ENCODE measurements at regions not wholly inside any gene's neighbourhood (a gene's known extent, or its start where the extent isn't known, plus 50 kb on each side); places are given as distances from the start of the nearest gene placed in this dataset.

DNA sequence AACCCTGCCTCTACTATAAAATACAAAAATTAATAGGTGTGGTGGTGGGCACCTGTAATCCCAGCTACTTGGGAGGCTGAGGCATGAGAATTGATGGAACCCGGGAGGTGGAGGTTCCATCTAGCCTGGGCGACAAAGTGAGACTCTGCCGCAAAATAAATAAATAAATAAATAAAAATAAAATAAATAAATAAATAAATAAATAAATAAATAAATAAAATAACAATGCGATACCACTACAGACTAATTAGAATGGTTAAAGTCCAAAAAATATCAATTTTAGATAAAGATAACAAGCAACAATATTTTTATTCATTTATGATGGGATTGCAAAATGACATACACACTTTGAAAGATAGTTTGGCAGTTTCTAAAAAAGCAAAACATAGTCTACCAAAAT, 1131.5 kb downstream of the SI start:
- DNase-seq (ENCODE audit: low spot score), result no peak

- no peak for DNase-seq (ENCODE audit: low spot score)
Measured at GRCh38 chr3:163943664-163944063, 1134.6 kb downstream of the SI start.

- DNase-seq (ENCODE audit: low spot score), result no peak
Measured at GRCh38 chr3:163939926-163940325, 1138.4 kb downstream of the SI start.

- no peak for DNase-seq (ENCODE audit: low spot score)
Measured at GRCh38 chr3:163936543-163936942, 1141.8 kb downstream of the SI start.

GRCh38 chr3:163935411-163935810, 1142.9 kb downstream of the SI start:
- no peak for DNase-seq (ENCODE audit: low spot score)

GRCh38 chr3:163929069-163929652, 1149.1 kb downstream of the SI start:
- DNase-seq (ENCODE audit: low spot score), result no peak

DNA sequence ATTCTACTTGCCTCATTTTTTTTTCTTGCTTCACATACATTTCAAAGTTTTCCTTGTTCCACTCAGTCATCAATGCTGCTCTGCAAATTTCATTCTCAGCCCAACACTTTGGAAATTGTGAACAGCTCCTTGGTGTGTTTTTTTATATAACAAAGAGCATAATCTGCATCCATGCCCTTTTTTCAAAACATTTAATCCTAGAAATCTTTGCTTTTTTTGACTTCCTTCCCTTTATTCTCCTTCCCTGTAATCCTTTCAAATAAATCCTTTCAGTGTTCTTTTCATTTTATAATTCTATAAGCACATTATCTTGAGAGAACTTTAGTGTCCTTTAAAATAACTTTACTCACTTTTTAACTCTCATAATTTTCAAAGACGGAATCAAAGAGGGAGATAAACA, 1150.8 kb downstream of the SI start:
- DNase-seq (ENCODE audit: low spot score), result no peak

- DNase-seq (ENCODE audit: low spot score), result no peak
Measured at GRCh38 chr3:163924600-163924999, 1153.7 kb downstream of the SI start.

- DNase-seq (ENCODE audit: low spot score), result no peak
Measured at GRCh38 chr3:163919154-163919553, 1159.1 kb downstream of the SI start.

DNA sequence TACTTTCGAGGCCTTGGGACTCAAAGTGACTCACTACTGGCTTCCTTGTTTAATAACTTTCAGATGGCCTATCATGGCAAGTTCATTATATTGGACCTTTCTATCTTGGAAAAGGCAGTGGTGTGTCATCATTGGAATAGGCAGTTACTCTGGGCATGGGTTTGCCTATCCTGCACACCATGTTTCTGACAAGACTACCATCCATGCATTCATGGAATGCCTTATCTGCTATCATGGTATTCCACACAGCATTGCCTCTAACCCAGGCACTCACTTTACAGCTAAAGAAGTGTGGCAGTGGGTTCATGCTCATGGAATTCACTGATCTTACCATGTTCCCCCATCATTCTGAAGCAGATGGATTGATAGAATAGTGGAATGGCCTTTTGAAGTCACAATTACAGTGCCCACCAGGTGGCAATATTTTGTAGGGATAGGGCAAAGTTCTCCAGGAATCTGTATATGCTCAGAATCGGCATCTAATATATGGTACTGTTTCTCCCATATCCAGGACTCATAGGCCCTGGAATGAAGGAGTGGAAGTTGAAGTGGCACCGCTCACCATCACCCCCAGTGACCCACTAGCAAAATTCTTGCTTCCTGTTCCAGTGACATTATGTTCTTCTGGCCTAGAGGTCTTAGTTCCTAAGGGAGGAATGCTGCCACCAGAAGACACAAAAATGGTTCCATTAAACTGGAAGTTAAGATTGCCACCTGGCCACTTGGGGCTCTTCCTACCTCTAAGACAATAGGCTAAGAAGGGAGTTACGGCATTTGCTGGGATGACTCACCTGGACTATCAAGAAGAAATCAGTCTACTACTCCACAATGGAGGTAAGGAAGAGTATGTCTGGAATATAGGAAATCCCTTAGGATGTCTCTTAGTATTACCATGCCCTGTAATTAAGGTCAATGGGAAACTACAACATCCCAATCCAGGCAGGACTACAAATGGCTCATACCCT, 1161.4 kb downstream of the SI start:
- DNase-seq (ENCODE audit: low spot score), result no peak

DNA sequence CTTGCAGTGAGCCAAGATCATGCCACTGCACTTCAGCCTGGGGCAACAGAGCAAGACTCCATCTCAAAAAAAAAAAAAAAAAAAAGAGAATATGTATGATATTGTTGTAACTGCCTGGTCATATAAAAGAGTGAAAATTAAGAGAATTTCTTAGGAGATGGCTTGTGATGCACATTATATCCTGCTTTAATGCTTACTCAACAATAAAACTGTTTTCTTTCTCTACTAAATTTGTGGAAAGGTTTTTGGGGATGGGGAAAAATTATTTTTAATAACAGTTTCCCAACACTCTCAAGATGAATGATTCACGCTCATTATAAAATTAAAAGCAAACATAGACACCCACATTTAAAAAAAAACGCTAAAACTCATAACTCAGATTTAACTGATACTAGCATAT, 1163.0 kb downstream of the SI start:
- no peak for DNase-seq (ENCODE audit: low spot score)

GRCh38 chr3:163914567-163914966, 1163.7 kb downstream of the SI start:
- DNase-seq (ENCODE audit: low spot score), result no peak

DNA sequence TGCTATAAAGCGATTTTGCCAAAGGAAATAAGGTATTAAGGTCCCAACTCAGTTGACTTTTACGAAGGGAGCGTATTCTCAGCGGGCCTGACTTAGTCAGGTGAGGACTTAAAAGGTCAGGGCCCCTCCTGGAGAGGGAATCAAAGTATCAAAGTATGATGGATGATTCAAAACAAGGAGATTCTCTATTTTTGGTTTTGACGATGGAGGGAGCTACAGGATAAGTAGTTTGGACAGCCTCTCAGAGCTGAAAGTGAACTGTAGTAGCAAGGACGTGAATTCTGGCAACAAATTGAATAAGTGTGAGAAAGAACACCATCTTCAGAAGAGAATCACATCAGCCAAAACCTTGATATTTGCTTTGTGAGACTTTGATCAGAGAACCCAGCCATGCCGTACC, 1186.5 kb downstream of the SI start:
- no peak for DNase-seq (ENCODE audit: low spot score)

DNA sequence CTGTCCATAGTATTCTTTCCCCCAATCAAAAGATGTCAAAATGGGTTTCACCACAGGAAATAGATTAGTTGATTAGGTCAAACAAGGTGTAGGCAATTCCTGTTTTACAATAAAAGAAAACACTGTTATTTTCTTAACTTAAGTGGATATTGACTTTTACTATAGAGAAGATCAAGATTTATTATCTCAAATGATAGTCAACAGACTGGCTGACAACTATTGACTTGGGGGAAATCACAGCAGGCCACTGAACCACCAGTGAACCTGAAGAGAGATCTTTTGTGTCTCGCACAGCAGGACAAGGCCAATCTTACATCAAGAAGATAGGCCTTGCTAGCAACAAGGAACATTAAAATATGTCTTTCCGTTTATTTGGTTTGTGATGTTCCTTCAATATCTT, 1187.6 kb downstream of the SI start:
- DNase-seq (ENCODE audit: low spot score), result no peak

GRCh38 chr3:163879172-163879571, 1199.1 kb downstream of the SI start:
- no peak for DNase-seq (ENCODE audit: low spot score)

DNA sequence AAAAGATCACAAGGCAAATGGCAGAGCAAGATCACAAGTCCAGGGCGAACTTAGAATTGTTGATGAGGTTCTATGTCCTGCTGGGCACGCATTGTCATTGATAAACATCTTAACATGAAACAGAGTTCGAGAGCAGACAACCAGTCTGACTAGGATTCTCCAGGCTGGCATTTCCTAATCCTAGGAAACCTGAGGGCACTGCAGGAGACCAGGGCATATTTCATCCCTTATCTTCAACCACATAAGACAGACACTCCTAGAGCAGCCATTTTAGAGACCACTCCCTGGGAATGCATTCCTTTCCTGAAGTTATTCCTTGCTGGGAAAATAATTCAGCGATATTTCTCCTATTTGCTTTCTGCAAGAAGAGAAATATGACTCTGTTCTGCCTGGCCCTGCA, 1199.9 kb downstream of the SI start:
- no peak for DNase-seq (ENCODE audit: low spot score)

GRCh38 chr3:163877805-163878204, 1200.5 kb downstream of the SI start:
- no peak for DNase-seq (ENCODE audit: low spot score)

DNA sequence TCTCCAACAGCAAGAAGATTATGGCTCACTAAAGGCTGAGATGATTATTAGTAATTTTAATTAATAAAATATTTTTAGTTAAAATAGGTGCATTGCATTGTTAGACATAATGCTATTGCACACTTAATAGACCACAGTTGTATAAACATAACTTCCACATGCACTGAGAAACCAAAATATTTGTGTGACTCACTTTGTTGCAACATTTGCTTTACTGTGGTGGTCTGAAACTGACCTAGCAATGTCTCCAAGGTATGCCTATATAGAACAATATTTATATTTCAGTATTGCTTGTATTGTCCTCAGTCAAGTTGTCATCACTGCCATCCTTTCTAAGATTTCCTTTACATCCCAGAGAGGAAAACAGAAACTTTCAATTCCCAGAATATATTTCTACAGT, 1215.2 kb downstream of the SI start:
- DNase-seq (ENCODE audit: low spot score), result no peak

DNA sequence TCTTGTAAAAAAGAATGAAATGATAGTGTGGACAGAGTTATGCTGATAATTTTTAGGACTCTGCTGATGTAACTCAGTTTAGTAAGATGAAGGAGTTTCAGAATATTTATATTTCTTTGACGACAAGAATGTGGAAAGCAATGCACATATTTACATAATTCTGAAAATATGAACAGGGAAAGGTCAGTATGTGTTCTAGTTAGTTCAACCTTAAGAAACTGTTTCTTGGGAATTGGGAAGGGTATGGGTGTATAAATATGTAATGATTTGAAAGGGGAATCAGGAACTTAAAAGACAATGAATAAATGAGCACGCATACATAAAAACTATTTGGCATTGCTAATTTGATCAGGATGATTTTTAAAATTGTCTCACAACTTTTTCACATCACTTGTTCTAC, 1226.1 kb downstream of the SI start:
- no peak for DNase-seq (ENCODE audit: low spot score)

DNA sequence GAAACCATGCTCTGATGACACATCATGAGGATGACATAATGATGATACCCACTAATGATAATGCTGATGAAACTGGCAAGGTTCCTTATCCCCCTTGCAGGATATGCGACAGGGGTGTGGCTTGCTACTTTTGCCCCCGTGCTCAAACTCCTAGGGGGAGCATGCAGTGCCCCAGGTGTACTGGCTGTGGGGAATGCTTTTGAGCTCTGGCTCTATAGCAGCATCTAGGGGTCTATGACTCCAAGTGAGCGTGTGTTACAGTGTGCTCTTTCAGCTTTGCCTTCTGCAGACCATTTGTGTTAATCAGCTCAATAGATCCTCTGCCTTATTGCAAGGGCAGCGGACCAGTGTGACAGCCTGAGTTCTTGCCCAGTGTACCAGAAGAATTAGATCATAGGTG, 1239.5 kb downstream of the SI start:
- no peak for DNase-seq (ENCODE audit: low spot score)

DNA sequence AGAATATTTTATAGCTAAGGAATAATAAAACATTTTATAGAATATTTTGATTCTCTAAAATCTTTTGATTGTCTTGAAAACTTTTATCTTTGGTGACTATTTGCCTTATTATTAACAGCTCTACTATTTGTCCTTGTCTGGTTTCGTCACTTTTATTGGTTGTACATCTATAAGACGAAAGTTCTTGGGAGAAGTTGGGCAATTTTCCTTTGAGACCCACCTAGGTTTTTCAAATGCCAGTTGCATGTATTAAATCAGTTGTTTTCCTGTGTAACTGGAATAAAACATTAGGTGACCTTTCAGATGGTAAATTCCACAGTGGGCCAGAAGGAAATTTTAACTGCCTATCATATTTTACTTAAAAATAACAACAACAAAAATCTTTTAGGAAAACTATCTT, 1245.7 kb downstream of the SI start:
- no peak for DNase-seq (ENCODE audit: low spot score)

- DNase-seq (ENCODE audit: low spot score), result no peak
Measured at GRCh38 chr3:163821841-163822240, 1256.5 kb downstream of the SI start.

- DNase-seq (ENCODE audit: low spot score), result no peak
Measured at GRCh38 chr3:163817015-163817414, 1261.3 kb downstream of the SI start.

DNA sequence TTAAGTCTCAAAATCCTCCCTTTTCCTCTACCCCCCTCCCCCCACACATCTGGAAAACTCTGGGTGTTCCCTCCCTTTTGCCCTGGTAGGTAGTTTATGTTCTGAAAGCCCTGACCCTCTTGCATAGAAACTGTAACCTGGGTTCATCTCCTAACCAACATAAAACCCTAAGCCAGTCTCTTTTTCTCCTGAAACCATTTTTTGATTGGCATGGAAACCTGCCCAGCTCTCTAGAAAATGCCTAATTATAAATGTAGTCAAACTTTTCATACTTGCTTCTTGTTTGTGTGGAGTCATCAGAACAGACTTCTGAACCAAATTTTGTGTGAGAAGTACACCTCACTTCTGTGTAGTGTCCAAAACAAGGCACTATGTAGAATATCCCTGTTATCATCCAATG, 1264.4 kb downstream of the SI start:
- no peak for DNase-seq (ENCODE audit: low spot score)
